ENCODE measurements at regions not wholly inside any gene's neighbourhood (a gene's known extent, or its start where the extent isn't known, plus 50 kb on each side); places are given as distances from the start of the nearest gene placed in this dataset.

GRCh38 chr15:38042211-38042610 lies 107.8 kb downstream of the TMCO5A start:
- TF ChIP-seq CTCF (IDR thresholded peaks at IDR 0.05): no peak
- TF ChIP-seq EZH2 (IDR thresholded peaks at IDR 0.05; ENCODE audit: borderline replicate concordance, insufficient read depth, low read depth, low read length, poor library complexity, severe bottlenecking): no peak
